Colonic mucosa (tissue), 4 donors: ENCODE measurements at regions not wholly inside any gene's neighbourhood (a gene's known extent, or its start where the extent isn't known, plus 50 kb on each side); places are given as distances from the start of the nearest gene placed in this dataset.

Experiments
- DNase-seq: peaks from one replicate; pipeline ENCODE4 v3.0.0-alpha.2; 2020
- H3K27ac ChIP-seq: fragments of 200-600 bp; one replicate; pipeline ENCODE4 v1.8.0; 2021
- H3K27me3 ChIP-seq: fragments of 200-600 bp; one replicate; pipeline ENCODE4 v1.8.0; 2021
- H3K36me3 ChIP-seq: fragments of 200-600 bp; one replicate; pipeline ENCODE4 v1.8.0; 2021
- H3K4me1 ChIP-seq: fragments of 200-600 bp; one replicate; pipeline ENCODE4 v1.8.0; 2021; ENCODE audit warnings: mild to moderate bottlenecking
- H3K4me3 ChIP-seq: fragments of 200-600 bp; one replicate; pipeline ENCODE4 v1.8.0; 2021
- H3K9ac ChIP-seq, 2 donors: one replicate each; pipeline ENCODE4 v1.7.0; 2013; ENCODE audit warnings: control low read depth in 2 of 2, low read depth in 2 of 2, low read length in 2 of 2
- H3K9me3 ChIP-seq: fragments of 200-600 bp; one replicate; pipeline ENCODE4 v1.8.0; 2021
- CTCF ChIP-seq: fragments of 200-600 bp; IDR thresholded peaks from one replicate; pipeline ENCODE4 v1.8.0; 2022; ENCODE audit warnings: antibody characterized with exemption, mild to moderate bottlenecking
- intact Hi-C: fragments of 100-400 bp; cut with DNase I; formaldehyde crosslinking; loops from one replicate; pipeline ENCODE4 v1.14.1; 2022
- donor health status: healthy.
- donor health status: DM: no; HTN: no; CAD: no.
- donor health status: DM: no; HTN: no; CAD: no.

GRCh38 chr4:7128644-7129043, 60.8 kb upstream of the GRPEL1 start:
- Histone ChIP-seq H3K27ac (no peak overlapping the region), H3K9ac (no peak overlapping the region), H3K9me3 (no peaks in the 10 kb centered on the region), H3K36me3 (no peaks in the 10 kb centered on the region), H3K4me3 (no peak overlapping the region), H3K4me1 (no peaks in the 10 kb centered on the region), H3K27me3 (no peaks in the 10 kb centered on the region)
- no peak for DNase-seq
- intact Hi-C loops: no loop called here
- no peak for TF ChIP-seq CTCF

GRCh38 chr4:7128234-7128633, 60.4 kb upstream of the GRPEL1 start:
- Histone ChIP-seq H3K4me1 (no peaks in the 10 kb centered on the region), H3K36me3 (no peaks in the 10 kb centered on the region), H3K27me3 (no peaks in the 10 kb centered on the region), H3K9me3 (no peaks in the 10 kb centered on the region), H3K27ac (no peak overlapping the region), H3K9ac (no peak overlapping the region), H3K4me3 (no peak overlapping the region)
- no peak for TF ChIP-seq CTCF
- intact Hi-C loops: no loop called here
- DNase-seq: no peak

GRCh38 chr4:7127576-7127975, 59.7 kb upstream of the GRPEL1 start:
- no peak for DNase-seq
- intact Hi-C loops: no loop called here
- Histone ChIP-seq H3K27me3 (no peaks in the 10 kb centered on the region), H3K4me1 (no peaks in the 10 kb centered on the region), H3K27ac (no peak overlapping the region), H3K36me3 (no peaks in the 10 kb centered on the region), H3K9me3 (no peaks in the 10 kb centered on the region), H3K9ac (no peak overlapping the region), H3K4me3 (no peak overlapping the region)
- TF ChIP-seq CTCF: no peak

- no peaks in the 10 kb centered on the region for H3K9me3 ChIP-seq
- H3K36me3 ChIP-seq: no peaks in the 10 kb centered on the region
- H3K4me3 ChIP-seq: no peak overlapping the region
- H3K9ac ChIP-seq: no peak overlapping the region
- no peak for TF ChIP-seq CTCF
- no peaks in the 10 kb centered on the region for H3K4me1 ChIP-seq
- no peaks in the 10 kb centered on the region for H3K27me3 ChIP-seq
- DNase-seq: no peak
- intact Hi-C loops: no loop called here
- no peak overlapping the region for H3K27ac ChIP-seq
Observed at GRCh38 chr4:7126981-7127380, 59.1 kb upstream of the GRPEL1 start.

- Histone ChIP-seq H3K36me3 (no peaks in the 10 kb centered on the region), H3K9ac (no peak overlapping the region), H3K27me3 (no peaks in the 10 kb centered on the region), H3K27ac (no peak overlapping the region), H3K9me3 (no peaks in the 10 kb centered on the region), H3K4me3 (no peak overlapping the region), H3K4me1 (no peaks in the 10 kb centered on the region)
- peak; percentile 34 for DNase-seq
- intact Hi-C loops: no loop called here
- TF ChIP-seq CTCF: no peak
Observed at GRCh38 chr4:7124689-7125442, 57.0 kb upstream of the GRPEL1 start.
